GM23338 (cell line): ENCODE measurements at regions not wholly inside any gene's neighbourhood (a gene's known extent, or its start where the extent isn't known, plus 50 kb on each side); places are given as distances from the start of the nearest gene placed in this dataset.

Experiments
- ATAC-seq: fragments of 200-7000 bp; cut with Tn5 transposase; 3 replicates; pipeline ENCODE4 v1.9.1; 2020
- DNase-seq: peaks from one replicate; pipeline ENCODE4 v3.0.0-alpha.2; 2015; ENCODE audit warnings: low spot score
- H2AFZ ChIP-seq: fragments of 200-600 bp; sonication (generic); 2 replicates; pipeline ENCODE4 v1.8.0; 2016; ENCODE audit warnings: antibody characterized with exemption, mild to moderate bottlenecking, moderate library complexity
- H3F3A ChIP-seq: fragments of 200-600 bp; sonication (generic); replicated peaks from 2 replicates; pipeline ENCODE4 v1.8.0; 2017; ENCODE audit warnings: antibody characterized with exemption, mixed run types, low read depth
- H3K27ac ChIP-seq: fragments of 200-600 bp; sonication (generic); 2 replicates; pipeline ENCODE4 v1.6.1; 2016; ENCODE audit warnings: low read depth
- H3K27me3 ChIP-seq: fragments of 200-600 bp; sonication (generic); 2 replicates; pipeline ENCODE4 v1.8.0; 2016; ENCODE audit warnings: mild to moderate bottlenecking, mixed run types, moderate library complexity; ENCODE audit not compliant: insufficient read depth
- H3K36me3 ChIP-seq: fragments of 200-600 bp; sonication (generic); 2 replicates; pipeline ENCODE4 v1.8.0; 2016; ENCODE audit warnings: mild to moderate bottlenecking; ENCODE audit not compliant: insufficient read depth
- H3K4me1 ChIP-seq: fragments of 200-600 bp; sonication (generic); 2 replicates; pipeline ENCODE4 v1.8.0; 2016; ENCODE audit warnings: mild to moderate bottlenecking, moderate library complexity; ENCODE audit not compliant: insufficient read depth
- H3K4me2 ChIP-seq: fragments of 200-600 bp; sonication (generic); 2 replicates; pipeline ENCODE4 v1.7.1; 2017; ENCODE audit warnings: mixed run types
- H3K4me3 ChIP-seq: fragments of 200-600 bp; sonication (generic); 2 replicates; pipeline ENCODE4 v1.6.1; 2016; ENCODE audit warnings: mixed run types
- H3K79me2 ChIP-seq: fragments of 200-600 bp; sonication (generic); replicated peaks from 2 replicates; pipeline ENCODE4 v1.8.0; 2017; ENCODE audit warnings: mild to moderate bottlenecking; ENCODE audit not compliant: insufficient read depth
- H3K9me2 ChIP-seq: fragments of 200-600 bp; sonication (generic); 2 replicates; pipeline ENCODE4 v1.8.0; 2017; ENCODE audit not compliant: insufficient read depth
- H4K20me1 ChIP-seq: fragments of 200-600 bp; sonication (generic); replicated peaks from 2 replicates; pipeline ENCODE4 v1.8.0; 2017; ENCODE audit warnings: mild to moderate bottlenecking; ENCODE audit not compliant: insufficient read depth
- H3K27ac Mint-ChIP-seq: 2 replicates; pipeline ENCODE4 v1.8.0; 2020; ENCODE audit warnings: inconsistent platforms, mild to moderate bottlenecking, moderate library complexity, mixed read lengths
- H3K27me3 Mint-ChIP-seq: 3 replicates; pipeline ENCODE4 v1.8.0; 2022; ENCODE audit warnings: low read depth, mild to moderate bottlenecking, moderate library complexity, mixed read lengths, inconsistent platforms; ENCODE audit not compliant: insufficient read depth, poor library complexity
- H3K36me3 Mint-ChIP-seq: 3 replicates; pipeline ENCODE4 v1.8.0; 2021; ENCODE audit warnings: low read depth, mild to moderate bottlenecking, inconsistent platforms, moderate library complexity, mixed read lengths
- H3K4me1 Mint-ChIP-seq: 3 replicates; pipeline ENCODE4 v1.8.0; 2020; ENCODE audit warnings: mild to moderate bottlenecking, inconsistent platforms, mixed read lengths
- H3K4me3 Mint-ChIP-seq: 3 replicates; pipeline ENCODE4 v1.8.0; 2021; ENCODE audit warnings: moderate library complexity, mild to moderate bottlenecking, inconsistent platforms, mixed read lengths
- H3K9me3 Mint-ChIP-seq: 3 replicates; pipeline ENCODE4 v1.8.0; 2020; ENCODE audit warnings: moderate library complexity, mild to moderate bottlenecking, inconsistent platforms, mixed read lengths
- CREB1 ChIP-seq: fragments of 250-450 bp; sonication (Bioruptor Pico); IDR thresholded peaks from 2 replicates; pipeline ENCODE4 v1.5.0; 2020; ENCODE audit warnings: low read depth, mild to moderate bottlenecking, moderate library complexity
- ETS1 ChIP-seq: IDR thresholded peaks from 2 replicates; pipeline ENCODE4 v1.6.1; 2016; ENCODE audit warnings: antibody characterized with exemption
- EZH2 ChIP-seq: fragments of 200-600 bp; sonication (generic); IDR thresholded peaks from one replicate; pipeline ENCODE4 v1.8.0; 2017; ENCODE audit warnings: antibody characterized with exemption, mild to moderate bottlenecking, low read depth; ENCODE audit not compliant: unreplicated experiment
- JUNB ChIP-seq: IDR thresholded peaks from one replicate; pipeline ENCODE4 v1.6.1; 2016; ENCODE audit warnings: antibody characterized with exemption; ENCODE audit not compliant: unreplicated experiment
- POLR2AphosphoS5 ChIP-seq: IDR thresholded peaks from 2 replicates; pipeline ENCODE4 v1.6.1; 2016; ENCODE audit warnings: antibody characterized with exemption, low read depth
- REST ChIP-seq: IDR thresholded peaks from one replicate; pipeline ENCODE4 v1.6.1; 2018; ENCODE audit warnings: antibody characterized with exemption; ENCODE audit not compliant: unreplicated experiment
- ZNF114 ChIP-seq: fragments of 250-450 bp; sonication (Bioruptor Pico); IDR thresholded peaks from 2 replicates; pipeline ENCODE4 v1.5.0; 2020; ENCODE audit warnings: mild to moderate bottlenecking, moderate library complexity
- ZNF331 ChIP-seq: fragments of 250-450 bp; sonication (Bioruptor Pico); IDR thresholded peaks from 2 replicates; pipeline ENCODE4 v1.5.0; 2020; ENCODE audit warnings: low read depth, mild to moderate bottlenecking, moderate library complexity
- ZNF462 ChIP-seq: fragments of 250-450 bp; sonication (Bioruptor Pico); IDR thresholded peaks from 2 replicates; pipeline ENCODE4 v1.5.0; 2020; ENCODE audit warnings: mild to moderate bottlenecking, moderate library complexity

- Histone ChIP-seq H3K4me3 (no peak overlapping the region), H3K36me3 (no peaks in the 10 kb centered on the region), H3K9me2 (peaks cover 5% of the 10 kb centered on the region; the same call in 1 of the 2 replicates), H3K79me2 (no peaks in the 10 kb centered on the region), H3K4me1 (no peaks in the 10 kb centered on the region), H4K20me1 (no peaks in the 10 kb centered on the region), H3K27ac (no peak overlapping the region), H3F3A (no peaks in the 10 kb centered on the region), H3K4me2 (no peak overlapping the region), H3K27me3 (no peaks in the 10 kb centered on the region), H2AFZ (0 out of 2 replicates have a peak overlapping the region, but pooled peaks have one; percentile 7)
- Mint-ChIP-seq H3K27me3 (peaks cover 3% of the 10 kb centered on the region), H3K4me3 (no peak overlapping the region), H3K36me3 (peaks cover 21% of the 10 kb centered on the region; the same call in 2 of the 3 replicates), H3K9me3 (peaks cover 82% of the 10 kb centered on the region), H3K27ac (no peak overlapping the region), H3K4me1 (no peaks in the 10 kb centered on the region)
- DNase-seq (no peak), ATAC-seq (no peak)
- no peak for TF ChIP-seq POLR2AphosphoS5
- no peak for TF ChIP-seq REST
- TF ChIP-seq JUNB: no peak
- TF ChIP-seq ZNF462 (CRISPR knock-in tag): no peak
- no peak for TF ChIP-seq ZNF331 (CRISPR knock-in tag)
- no peak for TF ChIP-seq ETS1
- TF ChIP-seq ZNF114 (CRISPR knock-in tag): no peak
- TF ChIP-seq CREB1 (CRISPR knock-in tag): no peak
- no peak for TF ChIP-seq EZH2
Observed at GRCh38 chr15:45855210-45855906, 220.5 kb downstream of the SQOR start.
